ENCODE measurements at regions not wholly inside any gene's neighbourhood (a gene's known extent, or its start where the extent isn't known, plus 50 kb on each side); places are given as distances from the start of the nearest gene placed in this dataset.

- no peak overlapping the region for H3K4ac ChIP-seq (ENCODE audit: low read depth, low read length)
- TF ChIP-seq CHD1 (IDR thresholded peaks at IDR 0.05; ENCODE audit: low read depth, low read length) (no peak), MAFK (IDR thresholded peaks at IDR 0.05; ENCODE audit: low read depth, low read length) (no peak), RFX5 (IDR thresholded peaks at IDR 0.05; ENCODE audit: low read depth, low read length) (no peak), SMC3 (IDR thresholded peaks at IDR 0.05; ENCODE audit: low read depth, low read length) (no peak), ELK1 (IDR thresholded peaks at IDR 0.05; ENCODE audit: borderline replicate concordance, low read depth, low read length) (no peak), MXI1 (IDR thresholded peaks at IDR 0.05; ENCODE audit: borderline replicate concordance, low read depth, low read length) (no peak), NFE2L2 (IDR thresholded peaks at IDR 0.05; ENCODE audit: low read depth, low read length) (no peak), BHLHE40 (IDR thresholded peaks at IDR 0.05; ENCODE audit: low read depth, low read length) (no peak), POLR2A (IDR thresholded peaks at IDR 0.05; ENCODE audit: low read depth, low read length) (no peak), MAZ (IDR thresholded peaks at IDR 0.05; ENCODE audit: borderline replicate concordance, low read depth, low read length) (no peak), RCOR1 (IDR thresholded peaks at IDR 0.05; ENCODE audit: insufficient replicate concordance, low read length) (no peak), USF2 (IDR thresholded peaks at IDR 0.05; ENCODE audit: low read depth, low read length) (no peak)
- no peak overlapping the region for H2AK5ac ChIP-seq (ENCODE audit: low read depth, low read length)
- WGBS, 2 experiments (ENCODE audit: extremely low coverage in 2 of 2, insufficient read length in 1 of 2), result no CpG with 5 or more reads among the region's 4 CpGs
- no peak overlapping the region for H3K9ac ChIP-seq (ENCODE audit: low read depth, low read length)
- no TSS peak for BruUV-seq (replicated peaks)
- H3K27me3 ChIP-seq (ENCODE audit: control insufficient read depth, insufficient read depth, low read length), result no peaks in the 10 kb centered on the region
- no peak overlapping the region for H2BK15ac ChIP-seq (ENCODE audit: low read depth, low read length)
- H4K5ac ChIP-seq (ENCODE audit: low read depth, low read length), result no peak overlapping the region
- no peak overlapping the region for H3K14ac ChIP-seq (replicated peaks; ENCODE audit: low read depth, low read length)
- H3K36me3 ChIP-seq (ENCODE audit: control insufficient read depth, insufficient read depth, low read length), result no peaks in the 10 kb centered on the region
- H4K8ac ChIP-seq (ENCODE audit: low read depth in 2 of 2, low read length in 2 of 2), result no peak overlapping the region
- no peaks in the 10 kb centered on the region for H3K4me1 ChIP-seq (ENCODE audit: control insufficient read depth, insufficient read depth, low read length)
- H4K91ac ChIP-seq (ENCODE audit: insufficient read depth, low read depth, low read length), result no peak overlapping the region
- no peaks in the 10 kb centered on the region for H3K79me1 ChIP-seq (ENCODE audit: low read depth in 1 of 2, low read length in 2 of 2)
- H2BK5ac ChIP-seq (ENCODE audit: low read depth, low read length, poor library complexity, severe bottlenecking), result no peak overlapping the region
- ChIA-PET CTCF (no interaction called here), POLR2A (ENCODE audit: unreplicated experiment) (no interaction called here)
- H3K4me3 ChIP-seq (ENCODE audit: insufficient read depth, low read depth, low read length), result no peak overlapping the region
- no peak overlapping the region for H3K4me2 ChIP-seq (ENCODE audit: low read depth, low read length)
- H3K56ac ChIP-seq (ENCODE audit: extremely low read depth, insufficient read depth, low read length), result no peak overlapping the region
- ATAC-seq (ENCODE audit: low read depth) (no peak), DNase-seq (no peak)
- no peaks in the 10 kb centered on the region for H3K9me1 ChIP-seq (ENCODE audit: insufficient read depth, low read length)
- no peak overlapping the region for H2BK20ac ChIP-seq (ENCODE audit: low read depth, low read length)
- H3K18ac ChIP-seq (ENCODE audit: low read depth, low read length), result no peak overlapping the region
- in situ Hi-C loops (cut with MboI; ENCODE audit: low sequenced_read_pairs), result no loop called here
- intact Hi-C loops (cut with micrococcal nuclease), result no loop called here
- H2AFZ ChIP-seq (replicated peaks; ENCODE audit: low read length, poor library complexity), result no peak overlapping the region
- H3K27ac ChIP-seq (ENCODE audit: insufficient read depth, low read length), result no peak overlapping the region
- H2AK9ac ChIP-seq (replicated peaks; ENCODE audit: low read depth, low read length, poor library complexity), result no peak overlapping the region
- no peaks in the 10 kb centered on the region for H4K20me1 ChIP-seq (ENCODE audit: insufficient read depth, low read length)
- no peak overlapping the region for H2BK120ac ChIP-seq (ENCODE audit: low read depth, low read length)
- dilution Hi-C loops (cut with HindIII; ENCODE audit: low sequenced_read_pairs, unreplicated experiment), result no loop called here
- no peak overlapping the region for H3K23ac ChIP-seq (ENCODE audit: low read depth, low read length)
- 0 out of 2 replicates have a peak, but pooled peaks cover 3% of the 10 kb centered on the region for H3K9me3 ChIP-seq (ENCODE audit: control insufficient read depth, insufficient read depth, low read length)
Measured at GRCh38 chr5:44646016-44646415, 162.7 kb upstream of the MRPS30 start.

Data from IMR-90 (cell line).